ENCODE measurements at regions not wholly inside any gene's neighbourhood (a gene's known extent, or its start where the extent isn't known, plus 50 kb on each side); places are given as distances from the start of the nearest gene placed in this dataset.

DNA sequence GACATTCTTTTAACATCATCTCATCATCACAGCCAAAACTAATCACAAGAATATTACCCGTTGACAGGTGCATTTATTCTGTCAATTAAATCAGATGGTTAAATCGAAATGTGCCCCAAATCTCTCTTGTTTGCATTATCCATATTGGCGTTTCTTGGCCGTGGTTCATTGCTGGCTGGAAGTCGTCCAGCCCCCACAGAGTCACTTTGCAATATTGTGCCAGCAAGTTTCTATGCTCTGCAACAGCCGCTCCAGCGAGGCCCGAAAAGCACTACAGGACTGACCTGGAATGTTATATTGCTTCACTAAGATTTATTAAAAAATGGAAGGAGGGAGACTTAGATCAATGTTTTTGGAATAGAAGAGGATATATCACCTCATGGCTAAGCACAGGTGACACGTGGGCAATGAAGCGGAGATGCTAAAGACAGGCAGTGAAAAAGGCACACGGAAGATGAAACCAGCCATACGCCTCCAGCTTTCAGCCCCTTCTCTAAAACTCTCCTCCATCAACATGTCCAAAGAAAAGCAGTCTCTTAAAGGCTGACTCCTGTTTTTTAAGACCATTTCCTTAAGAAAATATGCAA lies 176.8 kb upstream of the VRK2 start:
- no peak for DNase-seq (ENCODE audit: extremely low read depth, low read depth)

DNA sequence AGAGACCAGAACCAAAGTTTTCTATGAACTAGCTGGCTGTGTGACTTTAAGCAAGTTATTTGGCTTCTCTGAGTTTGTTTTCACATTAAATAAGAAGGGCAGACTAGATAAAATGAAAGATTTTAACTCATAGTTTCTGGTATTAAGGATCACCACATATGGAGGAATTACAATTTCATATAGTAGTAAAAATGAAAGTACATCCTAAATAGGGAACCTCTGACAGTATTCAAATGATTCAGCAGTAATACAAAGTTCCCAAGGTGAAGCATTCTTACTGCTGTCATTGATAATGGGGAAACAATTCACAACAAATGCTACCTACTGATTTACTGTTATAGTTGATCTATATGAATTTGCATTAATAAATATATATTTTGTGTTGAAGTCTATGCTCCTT lies 170.3 kb upstream of the VRK2 start:
- DNase-seq (ENCODE audit: extremely low read depth, low read depth), result no peak
- TF ChIP-seq, protein P1, sequence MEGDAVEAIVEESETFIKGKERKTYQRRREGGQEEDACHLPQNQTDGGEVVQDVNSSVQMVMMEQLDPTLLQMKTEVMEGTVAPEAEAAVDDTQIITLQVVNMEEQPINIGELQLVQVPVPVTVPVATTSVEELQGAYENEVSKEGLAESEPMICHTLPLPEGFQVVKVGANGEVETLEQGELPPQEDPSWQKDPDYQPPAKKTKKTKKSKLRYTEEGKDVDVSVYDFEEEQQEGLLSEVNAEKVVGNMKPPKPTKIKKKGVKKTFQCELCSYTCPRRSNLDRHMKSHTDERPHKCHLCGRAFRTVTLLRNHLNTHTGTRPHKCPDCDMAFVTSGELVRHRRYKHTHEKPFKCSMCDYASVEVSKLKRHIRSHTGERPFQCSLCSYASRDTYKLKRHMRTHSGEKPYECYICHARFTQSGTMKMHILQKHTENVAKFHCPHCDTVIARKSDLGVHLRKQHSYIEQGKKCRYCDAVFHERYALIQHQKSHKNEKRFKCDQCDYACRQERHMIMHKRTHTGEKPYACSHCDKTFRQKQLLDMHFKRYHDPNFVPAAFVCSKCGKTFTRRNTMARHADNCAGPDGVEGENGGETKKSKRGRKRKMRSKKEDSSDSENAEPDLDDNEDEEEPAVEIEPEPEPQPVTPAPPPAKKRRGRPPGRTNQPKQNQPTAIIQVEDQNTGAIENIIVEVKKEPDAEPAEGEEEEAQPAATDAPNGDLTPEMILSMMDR (IDR thresholded peaks at IDR 0.05; ENCODE audit: low read depth, low read length), result no peak

More for the DNA sequence above, 176.8 kb upstream of the VRK2 start:
- TF ChIP-seq, protein P1 (IDR thresholded peaks at IDR 0.05; ENCODE audit: low read depth, low read length), result no peak

DNA sequence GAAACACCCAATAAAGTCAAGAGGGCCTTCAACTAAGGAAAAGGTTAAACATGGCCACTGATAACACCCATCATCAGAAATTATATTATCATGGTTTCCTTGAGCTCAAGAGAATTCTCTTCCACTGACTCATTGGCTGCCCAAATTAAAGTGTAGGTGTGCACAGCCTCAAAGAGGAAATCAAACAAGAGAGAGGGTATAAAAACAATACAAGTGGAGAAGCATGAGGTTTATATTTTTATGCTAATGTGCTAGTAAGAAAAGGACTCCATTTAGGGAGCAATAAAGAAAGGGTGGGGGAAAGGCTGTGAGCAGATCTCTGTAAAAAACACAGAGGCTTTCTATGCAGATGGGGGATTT lies 168.8 kb upstream of the VRK2 start:
- no peak for DNase-seq (ENCODE audit: extremely low read depth, low read depth)
- TF ChIP-seq, protein P1 (IDR thresholded peaks at IDR 0.05; ENCODE audit: low read depth, low read length), result no peak

DNA sequence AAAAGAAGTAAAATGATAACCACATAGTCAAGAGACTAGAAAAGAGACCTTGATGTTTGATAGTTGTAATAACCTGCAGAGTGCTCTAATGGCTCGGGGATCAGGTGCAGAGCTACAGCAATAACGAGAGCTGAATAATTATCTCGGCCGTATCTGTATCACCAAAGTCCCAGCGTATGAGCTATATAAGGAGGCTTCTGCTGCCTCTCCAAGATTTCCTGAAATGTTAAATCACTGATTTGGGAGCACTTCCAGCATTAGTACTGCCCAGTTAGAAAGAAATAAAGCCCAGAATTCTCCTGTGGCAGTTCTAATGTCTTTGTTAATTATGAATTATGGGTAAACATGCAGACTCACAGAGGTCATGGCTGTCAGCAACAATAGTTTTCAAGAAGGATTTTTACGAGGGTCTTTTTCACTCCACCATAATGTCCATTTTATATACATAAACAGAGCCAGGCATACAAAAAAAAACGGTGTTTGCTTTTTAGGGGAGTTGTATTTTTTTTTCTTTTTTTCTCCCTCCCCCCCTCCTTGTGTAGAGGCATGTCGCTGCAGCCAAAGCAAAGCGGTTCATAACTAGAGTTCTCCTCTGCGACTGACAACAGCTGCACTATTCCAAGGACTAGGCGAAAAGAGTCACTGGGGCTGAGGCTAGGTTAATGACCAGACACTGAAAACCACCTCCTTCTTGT lies 168.3 kb upstream of the VRK2 start:
- no peak for DNase-seq (ENCODE audit: extremely low read depth, low read depth)
- TF ChIP-seq, protein P1 (IDR thresholded peaks at IDR 0.05; ENCODE audit: low read depth, low read length), result no peak

DNA sequence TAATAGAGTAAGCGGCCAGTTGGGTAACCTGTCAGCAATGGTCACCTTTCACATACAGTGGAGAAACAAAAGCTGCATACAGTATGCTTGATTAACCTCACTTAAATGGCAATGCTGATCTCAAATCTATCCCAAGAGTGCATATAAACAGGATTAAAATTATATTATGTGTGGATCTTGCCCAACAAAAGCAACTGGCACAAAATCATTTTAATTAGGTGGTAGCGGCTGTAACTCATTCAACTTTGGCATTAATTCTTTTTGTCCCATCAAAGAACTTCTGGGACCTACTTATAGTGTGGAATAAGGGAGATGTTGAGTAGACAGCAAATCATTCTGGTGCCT lies 167.8 kb upstream of the VRK2 start:
- TF ChIP-seq, protein P1 (IDR thresholded peaks at IDR 0.05; ENCODE audit: low read depth, low read length), result no peak

DNA sequence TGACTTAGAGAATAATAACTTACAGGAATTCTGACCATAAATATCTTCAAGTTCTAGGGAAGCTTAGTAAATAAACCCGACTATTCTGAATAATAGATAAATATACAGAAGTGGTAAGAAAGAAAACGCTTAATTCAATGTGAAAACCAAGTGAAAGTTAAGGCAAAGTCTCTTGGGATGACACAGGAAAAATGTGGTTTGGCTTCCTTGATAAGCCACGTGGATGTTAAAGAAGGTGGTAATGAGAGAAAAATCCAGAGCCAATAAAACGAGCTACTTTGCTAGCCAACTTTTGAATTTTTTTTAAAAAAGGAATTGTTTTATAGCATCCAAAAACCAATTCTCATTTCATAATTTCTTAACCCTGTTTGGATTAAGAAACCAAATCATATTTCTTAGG lies 166.2 kb upstream of the VRK2 start:
- no peak for DNase-seq (ENCODE audit: extremely low read depth, low read depth)
- TF ChIP-seq, protein P1 (IDR thresholded peaks at IDR 0.05; ENCODE audit: low read depth, low read length), result no peak

More for the DNA sequence above, 167.8 kb upstream of the VRK2 start:
- no peak for DNase-seq (ENCODE audit: extremely low read depth, low read depth)

DNA sequence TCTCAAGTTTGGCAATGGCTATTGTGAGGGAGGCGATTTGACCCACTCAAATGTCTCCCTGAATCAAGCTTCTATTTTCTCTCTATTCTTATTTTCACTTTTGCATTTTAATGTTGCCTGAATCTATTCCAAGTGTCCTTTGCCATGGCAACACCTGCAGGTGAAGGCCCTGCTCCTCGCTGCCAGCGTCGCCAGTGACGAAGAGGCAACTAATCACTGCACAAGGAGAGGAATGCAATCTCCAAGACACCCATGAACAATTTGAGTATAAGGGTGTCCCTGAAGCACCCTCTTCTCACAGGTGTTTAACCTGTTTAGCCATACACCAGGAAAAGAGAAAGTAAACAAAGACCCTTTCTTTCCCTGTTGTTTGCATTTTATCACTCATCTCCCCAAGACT lies 165.6 kb upstream of the VRK2 start:
- TF ChIP-seq, protein P1 (IDR thresholded peaks at IDR 0.05; ENCODE audit: low read depth, low read length), result no peak
- no peak for DNase-seq (ENCODE audit: extremely low read depth, low read depth)

All from AG09319 (cell line).